ENCODE measurements at regions not wholly inside any gene's neighbourhood (a gene's known extent, or its start where the extent isn't known, plus 50 kb on each side); places are given as distances from the start of the nearest gene placed in this dataset.

DNA sequence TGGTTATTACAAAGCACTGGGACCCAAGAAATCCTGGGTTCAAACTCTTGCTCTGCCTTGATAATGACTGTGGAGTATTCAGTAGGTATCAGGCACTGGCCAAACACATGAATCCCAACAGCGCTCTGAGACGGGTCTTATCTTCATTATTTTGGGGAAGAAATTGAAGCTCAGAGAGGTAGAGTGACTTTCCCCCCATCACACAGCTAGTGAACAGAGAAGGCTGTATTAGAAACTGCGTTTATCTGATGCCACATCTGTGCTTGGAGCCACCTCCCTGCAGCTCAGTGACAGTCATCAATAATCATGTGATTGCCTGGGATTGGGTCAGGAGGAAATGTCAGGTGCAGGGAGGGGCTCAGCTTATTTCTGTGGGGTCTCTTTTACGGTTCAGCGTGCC lies 225.4 kb upstream of the LHX5 start:
- H3K27me3 Mint-ChIP-seq: peaks cover 41% of the 10 kb centered on the region
- peaks cover 0 to 14% of the 10 kb centered on the region in 2 experiments for H3K9me3 ChIP-seq (ENCODE audit: control insufficient read depth in 1 of 2, insufficient read depth in 1 of 2, low read length in 2 of 2)
- DNase-seq (no peak), ATAC-seq (ENCODE audit: poor library complexity) (no peak)
- no peak overlapping the region for H3K27ac ChIP-seq (ENCODE audit: low read depth in 1 of 2, low read length in 2 of 2)
- H3K4me3 Mint-ChIP-seq: no peak overlapping the region
- H3K27ac Mint-ChIP-seq: no peak overlapping the region
- H3K4me1 ChIP-seq (ENCODE audit: insufficient read depth, low read length): no peaks in the 10 kb centered on the region
- POLR2A ChIA-PET: no interaction called here
- no peaks in the 10 kb centered on the region for H3K36me3 ChIP-seq (ENCODE audit: insufficient read depth, low read length)
- peaks cover 4 to 11% of the 10 kb centered on the region in 2 experiments for H3K27me3 ChIP-seq (ENCODE audit: control insufficient read depth in 1 of 2, insufficient read depth in 2 of 2, low read length in 2 of 2)
- TF ChIP-seq, protein P1, sequence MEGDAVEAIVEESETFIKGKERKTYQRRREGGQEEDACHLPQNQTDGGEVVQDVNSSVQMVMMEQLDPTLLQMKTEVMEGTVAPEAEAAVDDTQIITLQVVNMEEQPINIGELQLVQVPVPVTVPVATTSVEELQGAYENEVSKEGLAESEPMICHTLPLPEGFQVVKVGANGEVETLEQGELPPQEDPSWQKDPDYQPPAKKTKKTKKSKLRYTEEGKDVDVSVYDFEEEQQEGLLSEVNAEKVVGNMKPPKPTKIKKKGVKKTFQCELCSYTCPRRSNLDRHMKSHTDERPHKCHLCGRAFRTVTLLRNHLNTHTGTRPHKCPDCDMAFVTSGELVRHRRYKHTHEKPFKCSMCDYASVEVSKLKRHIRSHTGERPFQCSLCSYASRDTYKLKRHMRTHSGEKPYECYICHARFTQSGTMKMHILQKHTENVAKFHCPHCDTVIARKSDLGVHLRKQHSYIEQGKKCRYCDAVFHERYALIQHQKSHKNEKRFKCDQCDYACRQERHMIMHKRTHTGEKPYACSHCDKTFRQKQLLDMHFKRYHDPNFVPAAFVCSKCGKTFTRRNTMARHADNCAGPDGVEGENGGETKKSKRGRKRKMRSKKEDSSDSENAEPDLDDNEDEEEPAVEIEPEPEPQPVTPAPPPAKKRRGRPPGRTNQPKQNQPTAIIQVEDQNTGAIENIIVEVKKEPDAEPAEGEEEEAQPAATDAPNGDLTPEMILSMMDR (IDR thresholded peaks at IDR 0.05): no peak
- H3K4me1 Mint-ChIP-seq (ENCODE audit: low read depth): no peaks in the 10 kb centered on the region
- H3K36me3 Mint-ChIP-seq (ENCODE audit: low read depth): no peaks in the 10 kb centered on the region
- intact Hi-C loops (cut with DNase I, micrococcal nuclease): no loop called here
- H3K9me3 Mint-ChIP-seq: no peaks in the 10 kb centered on the region
- H3K4me3 ChIP-seq (ENCODE audit: low read length): no peak overlapping the region
- CTCF ChIA-PET: no interaction called here

DNA sequence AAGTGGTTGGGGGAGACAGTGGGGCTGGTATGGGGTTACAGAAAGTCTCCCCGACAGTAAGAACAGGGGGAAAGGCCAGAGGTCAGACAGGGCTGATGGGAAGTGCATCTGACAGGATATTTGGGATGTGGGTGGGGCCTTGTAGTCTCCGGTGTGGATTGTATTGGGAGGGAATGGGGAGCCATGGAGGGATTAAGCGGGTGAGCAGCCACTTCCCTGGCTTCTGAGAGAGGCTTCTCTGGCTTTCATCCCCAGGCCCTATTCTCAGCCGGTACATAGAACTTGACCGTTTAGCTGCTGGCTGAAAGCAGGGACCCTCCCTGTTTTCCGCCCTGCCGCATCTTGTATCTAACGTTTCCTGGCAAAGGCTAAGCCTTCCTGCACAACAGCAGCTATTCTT lies 222.0 kb upstream of the LHX5 start:
- Mint-ChIP-seq H3K4me3 (no peak overlapping the region), H3K27me3 (peaks cover 41% of the 10 kb centered on the region), H3K9me3 (no peaks in the 10 kb centered on the region), H3K27ac (no peak overlapping the region), H3K4me1 (ENCODE audit: low read depth) (no peaks in the 10 kb centered on the region), H3K36me3 (ENCODE audit: low read depth) (no peaks in the 10 kb centered on the region)
- H3K27me3 ChIP-seq (ENCODE audit: control insufficient read depth in 1 of 2, insufficient read depth in 2 of 2, low read length in 2 of 2): peaks cover 4 to 7% of the 10 kb centered on the region in 2 experiments
- ChIA-PET POLR2A (no interaction called here), CTCF (no interaction called here)
- intact Hi-C loops (cut with DNase I, micrococcal nuclease): no loop called here
- ATAC-seq (ENCODE audit: poor library complexity) (no peak), DNase-seq (no peak)
- no peak overlapping the region for H3K4me3 ChIP-seq (ENCODE audit: low read length)
- no peak overlapping the region for H3K27ac ChIP-seq (ENCODE audit: low read depth in 1 of 2, low read length in 2 of 2)
- H3K36me3 ChIP-seq (ENCODE audit: insufficient read depth, low read length): no peaks in the 10 kb centered on the region
- TF ChIP-seq, protein P1 (IDR thresholded peaks at IDR 0.05): no peak
- H3K4me1 ChIP-seq (ENCODE audit: insufficient read depth, low read length): no peaks in the 10 kb centered on the region
- H3K9me3 ChIP-seq (ENCODE audit: control insufficient read depth in 1 of 2, insufficient read depth in 1 of 2, low read length in 2 of 2): peaks cover 0 to 10% of the 10 kb centered on the region in 2 experiments

DNA sequence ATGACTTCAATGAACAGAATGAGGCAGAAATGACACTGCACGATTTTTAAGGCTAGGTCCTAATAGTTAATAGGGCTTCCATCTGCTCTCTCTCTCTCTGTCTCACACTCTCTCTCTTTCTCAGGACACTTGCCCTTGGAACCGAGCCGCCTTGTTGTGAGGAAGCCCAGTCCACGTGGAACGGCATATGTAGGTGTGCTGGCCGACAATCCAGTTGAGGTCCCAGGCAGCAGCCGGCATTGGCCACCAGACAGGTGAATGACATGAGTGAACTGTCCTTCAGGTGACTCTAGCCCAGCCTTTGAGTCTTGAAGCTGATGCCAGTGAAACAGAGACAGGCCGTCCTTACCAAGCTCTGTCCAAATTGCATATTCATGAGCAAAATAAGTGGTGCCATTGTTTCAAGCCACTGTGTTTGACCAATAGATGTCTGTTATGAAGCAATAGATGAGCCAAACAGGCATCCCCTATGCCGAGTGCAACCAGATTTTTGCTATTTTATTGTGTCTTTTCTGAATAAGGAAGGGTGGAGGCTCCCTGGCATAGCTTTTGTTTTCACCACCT lies 217.5 kb upstream of the LHX5 start:
- POLR2A ChIA-PET: no interaction called here
- no peak overlapping the region for H3K4me3 ChIP-seq (ENCODE audit: low read length)
- H3K27ac ChIP-seq (ENCODE audit: low read depth in 1 of 2, low read length in 2 of 2): no peak overlapping the region
- H3K4me1 ChIP-seq (ENCODE audit: insufficient read depth, low read length): no peaks in the 10 kb centered on the region
- Mint-ChIP-seq H3K27me3 (peaks cover 16% of the 10 kb centered on the region), H3K4me3 (no peak overlapping the region), H3K27ac (no peak overlapping the region), H3K4me1 (ENCODE audit: low read depth) (no peaks in the 10 kb centered on the region), H3K36me3 (ENCODE audit: low read depth) (no peaks in the 10 kb centered on the region), H3K9me3 (no peaks in the 10 kb centered on the region)
- DNase-seq (no peak), ATAC-seq (ENCODE audit: poor library complexity) (no peak)
- intact Hi-C loops (cut with DNase I, micrococcal nuclease): no loop called here
- H3K27me3 ChIP-seq (ENCODE audit: control insufficient read depth in 1 of 2, insufficient read depth in 2 of 2, low read length in 2 of 2): no peaks in the 10 kb centered on the region
- TF ChIP-seq, protein P1 (IDR thresholded peaks at IDR 0.05): no peak
- no peaks in the 10 kb centered on the region for H3K36me3 ChIP-seq (ENCODE audit: insufficient read depth, low read length)
- H3K9me3 ChIP-seq (ENCODE audit: control insufficient read depth in 1 of 2, insufficient read depth in 1 of 2, low read length in 2 of 2): peaks cover 0 to 5% of the 10 kb centered on the region in 2 experiments
- CTCF ChIA-PET: no interaction called here
